B cell (primary cell): ENCODE measurements at regions not wholly inside any gene's neighbourhood (a gene's known extent, or its start where the extent isn't known, plus 50 kb on each side); places are given as distances from the start of the nearest gene placed in this dataset.

Experiments
- CTCF ChIP-seq: fragments of 200-600 bp; IDR thresholded peaks from one replicate; pipeline ENCODE4 v1.8.0; 2022; ENCODE audit warnings: antibody characterized with exemption, mild to moderate bottlenecking
- EZH2 ChIP-seq: IDR thresholded peaks from 2 replicates; pipeline ENCODE4 v1.6.1; 2012; ENCODE audit warnings: borderline replicate concordance, low read depth, mild to moderate bottlenecking, moderate library complexity, low read length; ENCODE audit not compliant: insufficient read depth, poor library complexity, severe bottlenecking

- no peak for TF ChIP-seq CTCF
- TF ChIP-seq EZH2, result no peak
Measured at GRCh38 chr13:64758521-64759244, 2471.5 kb downstream of the PCDH9 start.
